NB4 (cell line): ENCODE measurements at regions not wholly inside any gene's neighbourhood (a gene's known extent, or its start where the extent isn't known, plus 50 kb on each side); places are given as distances from the start of the nearest gene placed in this dataset.

Experiments used
- DNase-seq: peaks from one replicate; pipeline ENCODE4 v3.0.0; 2010; ENCODE audit warnings: low read depth
- H3K4me3 ChIP-seq: one replicate; pipeline ENCODE4 v1.5.1; 2011; ENCODE audit warnings: mild to moderate bottlenecking, low read depth, low read length, moderate library complexity
- CTCF ChIP-seq: IDR thresholded peaks from one replicate; pipeline ENCODE4 v1.5.1; 2012; ENCODE audit warnings: low read depth, low read length
- MAX ChIP-seq: IDR thresholded peaks from 2 replicates; pipeline ENCODE4 v1.6.1; 2011; ENCODE audit warnings: low read depth, low read length
- MYC ChIP-seq: IDR thresholded peaks from 2 replicates; pipeline ENCODE4 v1.6.1; 2011; ENCODE audit warnings: low read depth, low read length
- POLR2A ChIP-seq: IDR thresholded peaks from 2 replicates; pipeline ENCODE4 v1.6.1; 2011; ENCODE audit warnings: mild to moderate bottlenecking; ENCODE audit not compliant: insufficient read length; ENCODE audit errors: extremely low read depth

DNA sequence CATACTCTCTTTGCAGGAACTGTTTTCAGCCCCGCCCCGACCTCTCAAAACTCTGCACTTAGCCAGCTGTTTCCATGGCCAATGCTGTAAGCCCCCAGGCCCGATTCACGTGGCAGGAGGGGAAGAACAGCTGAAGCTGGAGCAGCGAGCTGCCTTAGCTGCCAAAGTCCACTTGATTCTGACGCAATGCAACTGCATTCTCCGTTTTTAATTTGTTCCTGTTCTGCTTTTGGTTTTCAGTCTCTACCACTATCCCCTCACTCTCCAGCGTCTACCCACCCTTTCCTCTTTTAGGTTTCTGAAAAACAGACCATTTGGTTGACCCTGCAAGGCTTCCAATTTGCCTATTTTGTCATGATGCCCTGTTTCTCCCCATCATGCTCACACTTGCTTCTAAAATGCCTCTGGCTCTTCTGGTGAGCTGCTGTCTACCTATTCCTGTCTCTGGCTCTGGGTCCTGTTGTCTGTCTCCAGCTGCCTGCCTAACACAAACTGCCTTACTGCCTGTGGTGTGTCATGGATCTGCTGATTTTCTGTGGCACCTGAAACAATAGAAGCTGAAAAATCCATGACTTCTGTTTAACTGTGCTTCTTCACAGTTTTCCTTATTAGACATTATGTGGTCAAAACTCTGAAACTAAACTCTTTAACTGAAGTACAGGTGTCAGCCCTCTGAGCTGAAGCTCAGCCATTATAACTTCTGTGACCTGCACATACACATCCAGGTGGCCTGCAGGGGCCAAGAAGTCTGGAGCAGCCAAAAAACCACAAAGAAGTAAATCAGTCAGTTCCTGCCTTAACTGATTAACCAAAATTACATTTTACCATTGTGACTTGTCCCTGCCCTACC lies 160.5 kb upstream of the AGTR2 start:
- peak; percentile 38 for DNase-seq
- no peak overlapping the region for H3K4me3 ChIP-seq
- TF ChIP-seq POLR2A (no peak), MYC (0 out of 2 replicates have a peak, but pooled peaks have one; percentile 25), CTCF (no peak), MAX (peak; percentile 78)

DNA sequence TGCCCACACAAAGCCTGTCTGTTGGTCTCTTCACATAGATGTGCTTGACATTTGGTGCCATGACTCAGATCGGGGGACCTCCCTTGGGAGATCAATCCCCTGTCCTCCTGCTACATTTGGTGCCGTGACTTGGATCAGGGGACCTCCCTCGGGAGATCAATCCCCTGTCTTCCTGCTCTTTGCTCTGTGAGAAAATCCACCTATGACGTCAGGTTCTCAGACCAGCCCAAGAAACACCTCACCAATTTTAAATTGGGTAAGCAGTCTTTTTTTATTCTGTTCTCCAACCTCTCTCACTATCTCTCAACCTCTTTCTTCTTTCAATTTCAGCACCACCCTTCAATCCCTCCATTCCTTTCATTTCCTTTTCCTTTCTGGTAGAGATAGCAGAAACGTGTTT lies 159.6 kb upstream of the AGTR2 start:
- DNase-seq: no peak
- no peak overlapping the region for H3K4me3 ChIP-seq
- TF ChIP-seq MAX: no peak
- TF ChIP-seq POLR2A: no peak
- TF ChIP-seq CTCF: no peak
- no peak for TF ChIP-seq MYC

DNA sequence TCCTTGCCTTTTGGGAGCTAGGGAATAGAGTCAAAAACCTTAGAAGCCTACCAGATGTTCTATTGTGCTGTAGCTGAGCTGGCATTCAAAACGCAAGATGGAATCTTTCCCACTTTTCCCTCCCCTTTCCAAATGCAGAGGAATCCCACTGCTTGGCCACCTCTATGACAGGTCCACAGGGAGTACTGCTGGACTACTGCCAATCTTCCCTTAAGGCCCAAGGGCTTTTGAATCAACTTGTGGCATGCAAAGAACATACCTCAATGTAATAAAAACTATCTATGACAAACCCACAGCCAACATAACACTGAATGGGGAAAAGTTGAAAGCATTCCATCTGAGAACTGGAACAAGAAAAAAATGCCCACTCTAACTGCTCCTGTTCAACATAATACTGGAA lies 139.2 kb upstream of the AGTR2 start:
- TF ChIP-seq CTCF (no peak), MYC (no peak)
- DNase-seq: no peak
- H3K4me3 ChIP-seq: no peak overlapping the region
